AG10803 (cell line): ENCODE measurements at regions not wholly inside any gene's neighbourhood (a gene's known extent, or its start where the extent isn't known, plus 50 kb on each side); places are given as distances from the start of the nearest gene placed in this dataset.

Experiments used
- DNase-seq: peaks from one replicate; pipeline ENCODE4 v3.0.0; 2010; ENCODE audit warnings: low read depth
- H3K4me3 ChIP-seq: 2 replicates; pipeline ENCODE4 v1.5.1; 2011; ENCODE audit warnings: mild to moderate bottlenecking, low read length, control low read depth
- CTCF ChIP-seq: conservative IDR thresholded peaks from 2 replicates; pipeline ENCODE4 v1.5.1; 2011; ENCODE audit warnings: mild to moderate bottlenecking, low read length, control low read depth, inconsistent platforms

DNA sequence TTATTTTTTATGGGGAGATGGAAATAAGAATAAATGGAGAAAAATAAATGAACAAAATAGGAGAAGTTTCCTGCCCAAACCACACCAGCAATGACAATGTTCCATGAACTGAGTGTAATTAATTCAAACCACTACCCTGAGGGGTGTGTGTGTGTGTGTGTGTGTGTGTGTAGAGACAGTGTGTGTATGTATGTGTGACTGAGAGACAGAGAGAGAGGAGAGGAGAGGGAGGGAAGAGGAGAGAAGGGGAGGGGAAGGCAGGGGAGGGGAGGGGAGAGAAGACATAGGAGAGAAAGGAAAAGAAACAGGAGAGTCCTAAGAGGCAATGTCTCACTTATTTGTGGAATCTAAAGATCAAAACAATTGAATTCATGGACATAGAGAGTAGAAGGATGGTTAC lies 65.0 kb upstream of the POU2AF1 start:
- no peak for DNase-seq
- no peak overlapping the region for H3K4me3 ChIP-seq
- no peak for TF ChIP-seq CTCF

GRCh38 chr11:111443640-111444039 lies 64.6 kb upstream of the POU2AF1 start:
- DNase-seq, result no peak
- no peak overlapping the region for H3K4me3 ChIP-seq
- no peak for TF ChIP-seq CTCF

DNA sequence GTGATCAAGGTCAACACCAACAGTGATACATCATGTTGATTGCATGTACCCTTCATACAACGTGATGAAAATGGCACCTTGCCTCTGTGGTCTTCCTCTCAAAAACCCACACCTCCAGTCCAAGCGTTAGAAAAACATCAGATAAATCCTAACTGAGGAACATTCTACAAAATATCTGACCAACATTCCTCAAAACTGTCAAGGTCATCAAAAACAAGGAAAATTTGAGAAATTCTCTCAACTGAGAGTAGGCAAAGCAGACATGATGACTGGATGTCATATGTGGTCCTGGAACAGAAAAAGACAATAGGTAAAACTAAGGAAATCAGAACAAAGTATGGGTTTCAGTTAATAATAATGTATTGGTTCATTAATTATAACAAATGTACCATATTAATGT lies 64.0 kb upstream of the POU2AF1 start:
- H3K4me3 ChIP-seq, result no peak overlapping the region
- no peak for TF ChIP-seq CTCF
- DNase-seq, result no peak

DNA sequence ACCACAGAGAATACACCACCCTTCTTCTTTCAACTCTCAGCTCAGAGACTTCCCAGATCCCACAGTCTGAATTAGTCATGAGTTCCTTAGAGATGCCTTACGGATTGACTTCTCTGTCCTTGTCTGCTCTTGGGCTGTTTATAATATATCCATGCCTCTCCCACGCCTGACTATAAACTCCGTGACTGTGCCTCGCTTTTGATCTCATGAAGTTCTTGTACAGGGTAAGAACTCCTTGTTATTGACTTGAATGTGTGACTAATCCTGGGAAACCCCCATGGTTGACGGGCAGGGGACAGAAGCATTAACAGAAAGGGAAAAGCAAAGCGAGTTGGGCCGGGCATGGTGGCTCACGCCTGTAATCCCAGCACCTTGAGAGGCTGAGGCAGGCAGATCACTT lies 62.4 kb upstream of the POU2AF1 start:
- no peak overlapping the region for H3K4me3 ChIP-seq
- no peak for TF ChIP-seq CTCF
- DNase-seq, result peak; percentile 42

- H3K4me3 ChIP-seq, result no peak overlapping the region
- no peak for TF ChIP-seq CTCF
- no peak for DNase-seq
Measured at GRCh38 chr11:111440416-111441205, 61.5 kb upstream of the POU2AF1 start.

DNA sequence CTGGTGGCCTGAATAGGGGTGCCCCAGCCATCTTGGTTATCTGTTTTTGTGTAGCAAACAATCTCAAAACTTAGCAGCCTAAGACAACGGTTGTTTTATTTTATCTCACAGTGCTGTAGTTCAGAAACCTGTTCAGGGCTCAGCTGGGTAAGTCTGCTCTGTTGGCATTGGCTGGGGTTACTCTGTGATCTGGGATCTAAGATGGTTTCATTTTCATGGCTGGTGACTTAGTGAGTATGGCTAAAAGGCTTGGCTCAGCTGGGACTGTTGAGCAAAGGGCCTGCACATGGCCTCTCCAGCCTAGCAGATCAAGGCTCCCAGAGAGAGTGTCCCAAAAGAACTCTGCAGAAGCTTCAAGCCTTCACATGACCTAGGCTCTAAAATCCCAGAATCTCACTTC lies 60.8 kb upstream of the POU2AF1 start:
- H3K4me3 ChIP-seq, result no peak overlapping the region
- no peak for TF ChIP-seq CTCF
- no peak for DNase-seq

GRCh38 chr11:111438846-111439520 lies 59.9 kb upstream of the POU2AF1 start:
- TF ChIP-seq CTCF, result no peak
- no peak for DNase-seq
- H3K4me3 ChIP-seq, result no peak overlapping the region
